GM18909 (cell line): ENCODE measurements at regions not wholly inside any gene's neighbourhood (a gene's known extent, or its start where the extent isn't known, plus 50 kb on each side); places are given as distances from the start of the nearest gene placed in this dataset.
A peak's percentile ranks its signal among the peaks of the same experiment; 100 is the strongest.

ENCODE experiments used
- ATAC-seq: cut with Tn5 transposase; IDR thresholded peaks from one replicate; pipeline ENCODE4 v1.9.1; 2021; ENCODE audit warnings: mild to moderate bottlenecking; ENCODE audit not compliant: unreplicated experiment, poor library complexity

DNA sequence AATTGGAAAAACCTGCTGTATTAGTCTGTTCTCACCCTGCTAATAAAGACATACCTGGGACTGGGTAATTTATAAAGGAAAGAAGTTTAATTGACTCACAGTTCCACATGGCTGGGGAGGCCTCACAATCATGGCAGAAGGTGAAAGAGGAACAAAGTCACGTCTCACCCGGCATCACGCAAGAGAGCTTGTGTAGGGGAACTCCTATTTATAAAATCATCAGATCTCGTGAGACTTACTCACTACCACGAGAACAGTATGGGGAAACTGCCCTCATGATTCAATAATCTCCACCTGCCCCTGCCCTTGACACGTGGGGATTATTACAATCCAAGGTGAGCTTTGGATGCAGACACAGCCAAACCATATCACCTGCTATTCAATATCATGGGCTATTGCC is 799.1 kb upstream of the HTR2C start:
- ATAC-seq = peak; percentile 68

DNA sequence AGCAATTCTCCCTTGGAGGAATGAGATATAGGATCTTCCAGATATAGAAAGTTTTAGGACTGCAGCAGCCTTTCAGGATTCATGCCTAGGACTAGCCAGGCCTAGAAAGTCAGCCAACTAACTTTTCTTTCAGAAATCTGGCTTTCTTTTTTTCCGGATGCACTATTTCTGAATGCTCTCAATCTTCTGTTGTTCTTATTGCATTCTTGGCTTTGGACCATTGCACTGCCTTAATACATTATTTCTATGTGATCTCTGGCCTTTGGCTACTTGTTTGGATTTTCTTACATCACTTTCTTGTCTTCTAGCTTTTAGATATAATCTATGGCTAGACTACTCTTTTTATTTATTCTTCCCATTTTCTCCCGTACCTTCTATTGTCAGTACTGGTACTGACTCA is 813.1 kb upstream of the HTR2C start:
- no peak for ATAC-seq

DNA sequence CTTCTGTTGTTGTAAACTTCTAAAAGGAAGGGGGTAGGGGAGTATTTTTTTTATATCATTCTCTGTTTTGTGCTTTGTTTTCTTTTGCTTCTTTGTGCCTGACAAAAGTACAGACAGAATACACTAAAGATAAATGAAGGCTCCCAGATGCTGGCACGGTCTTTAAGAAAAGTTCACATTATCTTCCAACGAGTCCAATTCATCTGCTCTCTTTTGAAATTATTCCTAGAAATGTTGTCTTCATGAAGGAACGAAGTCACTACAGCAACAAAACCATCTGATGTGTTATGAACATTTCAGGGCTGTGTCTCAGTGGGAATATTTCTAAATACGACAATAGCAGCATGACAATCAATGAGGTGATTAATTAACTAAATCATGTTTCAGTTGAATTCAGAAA is 813.8 kb upstream of the HTR2C start:
- ATAC-seq = no peak

DNA sequence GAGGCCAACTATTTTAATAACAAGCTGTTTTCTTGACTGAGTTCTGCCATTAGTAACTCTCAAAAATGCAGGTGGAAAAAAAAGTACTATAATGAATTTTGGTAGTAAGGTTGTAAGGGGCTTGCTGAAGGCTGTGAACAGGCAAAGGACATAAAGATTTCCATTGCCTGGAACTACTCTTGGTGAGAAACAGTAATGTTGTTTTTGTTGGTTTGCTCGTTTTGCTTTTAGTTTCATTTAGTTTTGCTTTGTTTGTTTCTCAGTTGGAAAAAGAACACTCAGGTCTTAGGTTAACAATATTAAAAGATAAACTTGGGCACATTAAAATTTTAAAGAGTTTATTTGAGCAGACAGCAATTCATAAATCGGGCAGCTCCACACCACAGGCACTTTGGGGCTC is 824.5 kb upstream of the HTR2C start:
- ATAC-seq = no peak

DNA sequence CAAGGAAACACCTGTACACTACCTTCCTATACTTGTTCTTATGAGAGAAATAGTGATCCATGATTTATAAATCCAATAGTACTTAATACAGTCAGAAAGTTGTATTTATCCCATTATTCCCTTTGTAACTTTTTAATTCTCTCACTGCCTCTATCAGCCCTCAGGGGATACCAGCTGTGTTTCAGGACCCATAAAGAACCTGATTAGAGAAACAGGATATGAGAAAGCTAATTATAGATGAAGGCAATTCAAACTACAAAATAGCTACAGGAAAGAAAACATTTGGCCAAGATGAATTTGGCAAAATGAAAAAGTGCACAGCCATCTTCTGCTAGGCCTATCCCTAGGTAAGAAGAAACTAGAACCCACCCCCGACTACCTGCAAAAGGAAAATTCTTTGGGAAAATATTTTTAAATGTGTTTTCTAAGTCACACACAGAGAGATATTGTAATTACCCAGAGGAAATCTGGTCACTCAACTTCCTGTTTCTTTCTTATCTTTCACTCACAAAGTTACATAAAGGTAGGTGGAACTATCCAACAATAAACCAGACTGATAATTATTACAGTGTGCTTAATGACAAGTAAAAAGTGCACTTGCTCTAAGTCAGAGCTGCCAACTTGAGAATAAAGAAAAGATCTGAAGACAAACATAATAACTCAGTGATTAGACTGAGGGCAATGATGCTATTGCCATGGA is 836.5 kb upstream of the HTR2C start:
- ATAC-seq = peak; percentile 68

DNA sequence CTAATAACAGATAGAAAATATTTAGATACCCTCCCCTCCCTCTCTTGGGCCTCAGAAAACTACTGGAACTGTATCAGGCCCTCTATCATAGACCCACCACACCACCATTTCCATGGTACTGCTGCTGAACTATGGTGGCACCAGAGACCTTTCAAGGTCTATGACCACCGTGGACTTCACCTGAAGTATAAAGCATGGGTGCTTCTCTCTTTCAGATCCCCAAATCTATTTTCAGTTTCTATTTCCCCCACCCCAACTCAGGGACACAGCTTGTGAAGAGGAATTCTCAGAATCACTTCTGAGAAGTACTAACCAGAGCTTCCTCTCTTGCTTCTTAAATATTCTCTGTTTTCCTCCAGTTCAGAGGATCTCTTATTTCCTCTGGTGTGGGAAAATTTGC is 840.8 kb upstream of the HTR2C start:
- ATAC-seq = peak; percentile 65

DNA sequence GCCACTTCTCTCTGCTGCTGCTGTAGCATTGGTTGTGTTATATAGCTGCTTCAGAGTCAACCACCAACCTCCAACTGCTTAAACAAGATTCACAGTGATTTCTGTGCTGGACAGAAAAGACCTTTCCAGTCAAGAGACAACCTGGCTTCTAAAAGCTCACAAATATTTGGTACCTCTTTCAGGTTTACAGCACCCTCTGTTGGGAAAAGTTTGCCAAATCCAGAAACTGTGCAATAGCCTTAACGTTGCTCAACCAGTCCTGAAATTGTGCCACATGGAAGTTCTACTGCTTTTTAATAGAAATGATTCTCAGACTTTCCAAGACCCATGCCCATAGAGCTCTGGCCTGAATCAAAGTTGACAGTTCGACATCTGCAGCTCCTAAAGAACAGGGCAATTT is 842.1 kb upstream of the HTR2C start:
- no peak for ATAC-seq

DNA sequence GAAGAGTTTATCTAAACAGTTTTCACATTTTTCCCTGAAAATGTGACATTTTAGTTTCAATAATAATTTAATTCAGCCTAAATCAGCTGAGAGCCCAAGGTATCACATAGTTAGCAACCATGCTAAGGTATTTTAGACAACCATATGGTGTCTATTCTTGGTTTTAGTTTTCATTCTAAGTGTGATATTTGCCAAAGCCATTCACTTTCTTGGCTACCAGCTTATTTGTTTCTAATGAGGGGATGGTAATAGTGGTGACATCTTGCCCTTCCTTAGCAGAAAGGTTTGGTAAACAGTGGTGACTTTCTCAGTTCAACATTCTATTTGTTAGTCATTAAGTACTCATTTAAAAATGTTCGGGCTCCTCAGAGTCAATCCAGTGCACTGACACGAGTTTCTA is 854.9 kb upstream of the HTR2C start:
- no peak for ATAC-seq

DNA sequence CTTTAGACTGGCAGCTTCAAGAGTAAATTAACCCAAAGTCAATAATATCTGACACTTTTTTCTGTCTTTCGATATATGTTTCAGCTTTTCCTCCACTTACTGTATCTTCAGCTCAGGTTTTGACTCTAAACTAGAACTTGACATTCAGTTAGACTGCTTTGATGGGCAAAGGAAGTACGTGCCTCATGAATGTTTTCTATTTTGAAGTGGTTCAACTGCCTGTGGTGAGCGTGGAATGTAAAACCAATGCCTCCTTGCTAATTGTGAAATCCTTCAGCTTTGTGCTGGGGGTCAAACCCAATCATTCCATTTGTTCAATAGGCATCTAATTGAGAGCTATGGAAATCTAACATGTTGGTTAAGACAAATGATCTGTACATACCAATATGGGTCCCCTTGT is 857.0 kb upstream of the HTR2C start:
- peak; percentile 28 for ATAC-seq

DNA sequence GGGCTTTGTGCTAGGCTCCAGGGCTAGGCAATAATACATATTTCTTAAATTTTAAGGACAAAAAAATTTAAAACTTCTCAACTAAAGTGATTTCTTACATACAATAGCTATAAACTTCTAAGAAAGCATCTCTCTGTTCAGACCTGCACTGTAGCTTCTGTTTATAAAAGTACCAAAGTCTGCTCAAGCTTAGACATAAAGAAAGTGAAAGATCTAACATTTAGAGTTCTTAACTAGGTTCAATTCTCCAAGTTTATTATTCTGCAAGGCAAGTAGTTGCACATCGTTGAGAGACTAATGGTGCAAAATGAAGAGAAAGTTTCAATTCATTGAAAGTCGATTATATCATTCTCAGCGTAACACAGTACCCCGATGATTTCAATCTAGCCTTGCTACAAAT is 857.4 kb upstream of the HTR2C start:
- ATAC-seq = peak; percentile 48

DNA sequence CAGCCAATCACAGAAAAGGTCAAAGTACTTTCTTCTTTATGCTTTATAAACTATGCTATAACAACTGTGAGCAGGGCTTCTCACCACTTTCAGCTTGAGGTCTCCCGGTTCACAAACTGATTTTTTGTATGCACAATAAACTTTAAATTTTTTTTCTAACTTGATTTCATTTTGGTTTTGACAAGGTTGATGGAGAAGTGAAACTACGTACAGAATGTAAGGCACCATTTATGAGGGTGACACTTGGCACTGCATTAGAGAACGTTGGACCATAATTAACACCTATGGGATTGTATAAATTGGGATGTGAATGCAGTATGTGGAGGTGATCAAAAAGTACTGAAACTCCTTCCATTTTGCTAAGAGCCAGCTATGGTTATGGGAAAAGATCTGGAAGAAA is 857.9 kb upstream of the HTR2C start:
- peak; percentile 54 for ATAC-seq

DNA sequence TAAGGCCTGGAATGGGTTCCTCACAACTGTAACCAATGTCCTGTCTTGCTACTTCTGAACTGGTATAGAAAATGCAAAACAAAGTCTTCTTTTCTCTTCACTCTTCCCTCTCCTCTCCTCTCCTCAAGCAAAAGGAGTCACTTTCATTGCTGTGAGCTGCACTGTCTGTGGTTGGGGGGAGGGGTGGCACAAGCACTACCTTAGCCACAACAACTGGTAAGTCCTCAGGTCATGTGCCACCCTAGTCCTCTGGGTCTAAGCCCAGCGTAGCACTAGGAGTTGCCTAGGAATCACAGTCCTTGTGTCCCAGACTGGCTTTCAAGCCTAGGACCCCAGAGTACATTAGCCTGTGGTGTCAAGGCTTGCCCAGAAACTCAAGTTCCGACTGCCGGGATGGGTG is 859.3 kb upstream of the AMOT start:
- ATAC-seq = no peak

DNA sequence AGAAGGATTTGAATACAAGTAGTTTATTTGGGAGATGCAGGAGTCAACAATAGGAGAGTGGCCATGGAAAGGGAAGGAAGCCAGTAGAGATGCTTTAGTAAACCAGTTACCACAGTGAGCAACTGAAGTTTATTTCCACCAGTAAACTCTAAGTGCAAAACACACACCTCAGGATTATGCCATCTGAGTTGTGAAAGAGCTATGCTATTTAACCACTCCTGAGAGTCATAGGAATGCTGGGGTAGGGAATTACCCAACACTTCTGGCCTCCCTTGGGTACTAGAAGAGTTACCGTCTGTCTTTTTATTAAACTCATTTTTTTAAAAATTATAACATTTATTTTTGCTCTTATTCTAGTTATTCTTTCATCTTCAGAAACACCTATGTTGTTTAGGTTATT is 834.6 kb upstream of the AMOT start:
- no peak for ATAC-seq

DNA sequence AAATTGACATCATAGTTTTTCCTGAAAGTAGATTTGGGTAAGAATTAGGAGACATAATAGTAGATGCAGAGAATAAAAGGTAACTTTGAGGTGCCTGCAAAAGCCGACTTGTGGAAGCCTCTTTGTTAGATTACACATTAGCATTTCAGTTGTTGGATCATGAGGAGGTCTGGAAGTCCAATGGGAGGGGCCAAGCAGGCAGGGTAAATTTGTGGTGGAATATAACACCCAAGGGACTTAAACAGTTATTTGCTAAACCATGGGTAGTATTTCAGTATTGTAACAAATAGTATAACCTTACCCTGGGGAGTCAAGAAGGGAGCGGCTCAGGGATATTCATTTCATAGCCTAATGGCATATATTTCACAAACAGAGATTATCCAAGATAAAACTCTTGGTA is 810.7 kb upstream of the AMOT start:
- ATAC-seq = no peak

DNA sequence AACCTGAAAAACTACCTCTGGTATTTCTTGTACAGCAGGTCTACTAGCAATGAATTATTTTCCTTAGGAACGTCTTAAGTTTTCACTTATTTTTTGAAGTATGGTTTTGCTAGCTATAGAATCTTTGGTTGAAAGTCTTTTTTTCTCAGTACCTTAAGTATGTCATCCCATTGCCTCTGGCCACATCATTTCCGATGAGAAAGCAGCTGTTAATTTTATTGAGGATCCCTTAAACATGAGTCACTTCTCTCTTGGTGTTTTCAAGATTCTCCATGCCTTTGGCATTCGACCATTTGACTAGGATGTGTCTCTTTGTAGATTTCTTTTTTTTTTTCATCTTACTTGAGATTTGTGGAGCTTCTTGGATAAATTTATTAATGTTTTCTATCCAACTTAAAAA is 803.8 kb upstream of the AMOT start:
- ATAC-seq = no peak

DNA sequence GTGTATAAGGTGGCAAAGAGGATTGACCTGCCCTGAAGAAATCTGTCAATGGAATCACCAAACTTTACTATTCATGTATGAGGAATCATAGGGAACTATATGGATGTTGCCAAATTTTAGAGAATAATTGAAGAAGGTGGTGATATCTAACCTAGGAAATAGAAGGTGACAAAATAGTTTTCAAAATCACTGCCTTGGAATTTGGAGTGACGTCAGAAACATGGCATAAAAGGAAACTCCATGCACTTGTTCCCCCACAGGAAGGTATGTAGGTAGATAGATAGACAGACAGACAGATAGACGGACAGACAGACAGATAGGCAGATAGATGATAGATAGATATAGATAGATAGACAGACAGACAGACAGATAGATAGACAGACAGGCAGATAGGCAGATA is 793.9 kb upstream of the AMOT start:
- no peak for ATAC-seq

DNA sequence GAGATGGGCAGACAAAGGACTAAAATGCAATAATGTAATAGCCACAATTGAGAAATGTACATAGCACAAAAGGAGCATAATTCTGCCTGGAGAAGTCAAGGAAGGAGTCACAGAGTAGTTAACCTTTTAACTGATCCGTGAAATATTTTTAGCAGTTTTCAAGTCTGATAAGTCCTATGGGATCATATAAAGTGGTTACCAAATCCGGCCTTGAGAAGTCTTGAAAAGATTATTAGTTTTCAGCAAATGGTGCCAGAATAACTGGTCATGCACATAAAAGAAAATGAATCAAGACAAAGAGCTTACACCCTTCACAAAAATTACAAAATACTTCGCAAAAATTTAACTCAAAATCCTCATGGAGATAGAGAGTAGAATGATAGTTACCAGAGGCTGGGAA is 788.7 kb upstream of the AMOT start:
- no peak for ATAC-seq

DNA sequence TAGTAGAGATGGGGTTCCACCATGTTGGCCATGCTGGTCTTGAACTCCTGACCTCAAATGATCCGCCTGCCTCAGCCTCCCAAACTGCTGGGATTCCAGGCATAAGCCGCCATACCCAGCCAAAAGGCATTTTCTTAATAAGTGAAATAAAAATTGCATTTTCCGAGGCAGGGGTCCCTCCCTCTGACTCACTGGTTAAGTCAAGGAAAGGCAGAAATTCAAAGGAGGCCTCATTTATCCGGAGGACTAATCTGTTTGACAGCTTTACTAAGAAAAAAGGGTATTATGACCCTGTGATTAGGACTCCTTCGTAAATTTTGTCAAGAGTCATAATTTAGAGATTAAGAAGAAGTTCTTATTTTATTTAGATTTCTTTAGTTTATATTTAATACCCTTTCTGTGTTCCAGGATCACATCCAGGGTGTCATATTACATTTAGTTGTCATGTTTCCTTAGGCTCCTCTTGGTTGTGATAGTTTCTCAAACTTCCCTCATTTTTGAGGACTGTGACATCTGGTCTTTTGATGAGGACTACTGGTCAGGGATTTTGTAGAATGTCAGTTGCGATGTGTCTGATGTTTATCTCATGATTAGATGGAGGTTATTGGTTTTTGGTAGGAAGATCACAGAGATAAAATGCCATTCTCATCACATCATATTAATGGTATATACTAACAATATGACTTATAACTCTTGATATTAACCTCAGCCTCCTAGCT is 753.7 kb upstream of the AMOT start:
- ATAC-seq = no peak

DNA sequence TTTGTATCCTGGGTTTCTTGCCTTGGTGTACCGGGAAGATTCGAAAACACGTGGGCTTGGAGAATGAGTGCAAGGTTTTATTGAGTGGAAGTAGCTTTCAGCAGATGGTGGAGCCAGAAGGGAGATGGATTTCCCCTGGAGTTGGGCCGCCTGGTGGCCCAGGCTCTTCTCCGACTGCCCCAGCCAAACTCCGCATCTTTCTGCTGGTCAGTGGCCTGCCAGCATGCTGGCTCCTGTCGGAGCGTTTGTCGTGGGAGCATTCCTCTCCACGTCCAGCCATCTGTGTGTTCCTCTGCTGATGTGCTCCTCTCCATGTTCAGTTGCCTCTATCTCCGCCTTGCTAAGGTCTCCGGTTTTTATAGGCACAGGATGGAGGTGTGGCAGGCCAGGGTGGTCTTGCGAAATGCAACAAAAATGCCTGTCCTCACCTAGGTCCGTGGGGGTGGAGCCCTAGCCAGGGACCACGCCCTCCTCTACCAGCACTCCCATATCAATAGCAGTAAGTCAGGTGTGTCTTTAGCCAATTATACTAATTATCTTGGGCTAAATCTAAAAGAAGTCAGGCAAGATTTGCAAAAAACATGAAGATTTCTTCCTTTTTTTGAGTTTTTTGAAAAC is 745.8 kb upstream of the AMOT start:
- no peak for ATAC-seq

DNA sequence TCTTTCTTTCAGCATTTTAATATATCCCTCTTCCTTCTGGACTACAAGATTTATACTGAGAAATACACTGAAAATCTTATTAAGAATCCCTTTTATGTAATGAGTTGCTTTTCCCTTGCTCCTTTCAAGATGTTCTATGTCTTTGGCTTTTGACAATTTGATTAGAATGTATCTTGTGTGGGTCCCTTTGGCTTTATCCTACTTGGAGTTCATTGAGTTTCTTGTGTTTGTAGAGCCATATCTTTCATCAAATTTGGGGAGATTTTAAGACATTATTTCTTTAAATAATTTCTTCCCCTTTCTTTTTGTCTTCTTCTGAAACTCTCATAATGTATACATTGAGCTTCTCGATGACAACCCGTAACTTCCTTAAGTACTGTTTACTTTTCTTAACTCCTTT is 739.9 kb upstream of the AMOT start:
- ATAC-seq = no peak

DNA sequence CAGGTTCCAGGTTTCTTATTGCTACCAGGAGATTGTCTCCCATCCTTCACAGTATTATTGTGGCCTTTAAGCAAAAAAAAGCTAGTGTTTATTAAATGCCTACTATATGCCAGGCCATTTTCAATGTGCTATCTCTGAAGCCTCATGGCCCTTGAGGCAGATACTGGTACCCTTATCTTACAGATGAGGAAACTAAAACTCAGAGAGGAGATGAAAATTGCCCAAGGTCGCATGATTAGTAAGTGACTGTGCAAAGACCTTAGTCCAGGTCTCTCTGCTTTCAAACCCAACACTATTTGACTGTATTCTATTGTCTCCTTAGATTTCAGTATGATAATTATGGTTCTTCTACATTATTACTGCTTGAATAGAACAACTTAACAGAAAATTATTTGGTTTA is 717.9 kb upstream of the AMOT start:
- no peak for ATAC-seq

DNA sequence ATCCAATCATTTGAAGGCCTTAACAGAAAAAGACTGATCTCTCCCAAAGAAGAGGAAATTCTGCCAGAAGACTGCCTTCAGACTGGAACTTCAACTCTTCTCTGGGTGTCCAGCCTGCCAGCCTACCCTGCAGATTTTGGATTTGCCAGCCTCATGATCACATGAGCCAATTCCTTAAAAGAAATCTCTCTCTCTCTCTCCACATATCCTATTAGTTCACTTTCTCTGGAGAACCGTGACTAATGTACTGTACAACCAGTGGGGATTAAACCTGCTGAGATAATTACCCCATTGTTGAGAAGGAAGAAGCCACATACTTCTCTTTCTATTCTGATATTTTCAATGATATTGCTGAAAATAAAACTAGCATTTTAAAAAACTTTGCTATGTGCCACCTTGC is 711.3 kb upstream of the AMOT start:
- ATAC-seq = no peak
